ENCODE measurements at regions not wholly inside any gene's neighbourhood (a gene's known extent, or its start where the extent isn't known, plus 50 kb on each side); places are given as distances from the start of the nearest gene placed in this dataset.

DNA sequence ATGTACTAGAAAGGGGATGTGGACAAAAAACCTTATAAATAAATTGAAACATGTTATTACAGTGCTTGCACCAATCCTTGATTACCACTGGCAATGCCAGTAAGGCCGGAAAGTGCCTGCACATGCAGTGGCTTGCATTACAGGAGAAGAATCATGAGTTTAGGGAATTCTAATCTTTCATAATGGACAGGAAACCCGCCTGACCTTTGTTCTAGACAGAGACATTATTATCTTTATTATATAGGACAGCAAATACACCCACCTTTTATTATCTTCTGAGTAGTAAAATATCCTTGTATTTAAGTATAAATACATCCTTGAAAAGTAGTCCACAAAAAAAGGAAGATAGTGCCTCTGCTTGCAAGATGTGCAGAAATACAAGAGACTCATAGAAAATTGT lies 379.9 kb upstream of the LCORL start:
- DNase-seq = no peak

DNA sequence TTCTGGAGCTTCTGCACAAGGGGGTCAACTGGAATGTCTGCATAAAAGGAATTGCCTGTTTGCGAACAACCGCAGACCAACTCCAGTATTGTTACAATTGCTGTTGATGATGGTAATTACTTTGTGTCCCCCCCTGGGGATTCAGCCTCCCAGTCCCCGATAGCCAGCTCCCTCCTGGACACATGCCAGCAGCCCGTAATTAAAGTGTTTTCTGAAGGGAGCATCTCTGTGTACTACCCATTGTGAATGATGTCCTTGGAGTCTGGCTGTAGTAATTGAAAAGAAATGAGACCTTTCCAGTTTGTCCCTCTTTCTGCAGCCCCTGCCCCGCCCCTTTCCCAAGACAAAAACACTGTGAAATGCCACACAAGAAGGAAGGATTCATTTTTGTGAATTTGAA lies 377.1 kb upstream of the LCORL start:
- no peak for DNase-seq

DNA sequence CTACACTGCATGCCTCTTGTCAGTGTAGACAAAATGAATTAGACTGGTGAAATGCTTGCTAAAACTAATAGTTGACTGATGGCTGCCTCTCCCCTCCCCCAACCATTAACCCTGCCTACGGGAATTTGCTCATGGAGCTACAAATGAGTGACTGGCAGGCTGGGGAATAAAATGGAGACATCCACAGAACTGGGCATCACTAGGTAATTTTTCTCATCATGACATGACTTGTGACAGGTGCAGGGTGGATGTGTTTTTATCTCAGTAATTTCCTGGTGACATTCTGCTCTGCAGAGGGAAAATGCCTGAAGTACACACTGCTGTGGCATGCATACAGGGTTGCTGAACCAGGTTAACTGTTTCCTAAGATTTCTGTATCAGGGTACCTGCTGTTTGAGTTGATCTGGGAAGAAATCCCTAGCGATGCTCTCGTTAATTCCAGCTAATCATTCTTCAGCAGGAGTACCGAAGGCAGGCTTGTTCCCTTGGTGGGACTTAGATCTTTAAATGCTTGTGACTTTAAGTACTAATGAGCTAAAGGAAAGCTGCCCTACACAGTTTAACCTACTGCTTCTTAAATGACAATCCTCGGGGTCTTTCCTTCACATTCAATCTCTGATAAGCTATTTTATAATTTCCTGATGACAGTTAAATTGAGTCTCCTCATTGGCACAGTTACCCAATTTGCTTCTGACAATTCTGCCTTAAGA lies 376.3 kb upstream of the LCORL start:
- DNase-seq = no peak

DNA sequence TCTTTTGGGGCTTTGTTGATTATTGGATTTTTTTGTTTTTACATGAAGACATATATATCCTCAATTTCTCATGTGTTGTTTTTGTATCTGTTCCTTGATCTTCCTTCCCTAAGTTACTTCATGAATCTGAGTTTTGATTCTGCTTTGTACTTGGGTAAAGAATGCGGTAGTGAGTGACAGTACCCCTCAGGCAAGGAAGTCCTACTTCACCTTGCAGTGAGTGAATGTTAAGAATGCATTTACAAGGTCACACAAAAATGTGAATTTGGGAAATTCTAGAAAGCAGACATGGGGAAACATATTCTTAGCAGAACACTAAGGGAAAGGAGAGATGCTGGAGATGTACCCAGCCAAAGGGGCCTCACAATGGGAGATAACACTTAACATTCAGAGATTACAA lies 373.1 kb upstream of the LCORL start:
- no peak for DNase-seq

DNA sequence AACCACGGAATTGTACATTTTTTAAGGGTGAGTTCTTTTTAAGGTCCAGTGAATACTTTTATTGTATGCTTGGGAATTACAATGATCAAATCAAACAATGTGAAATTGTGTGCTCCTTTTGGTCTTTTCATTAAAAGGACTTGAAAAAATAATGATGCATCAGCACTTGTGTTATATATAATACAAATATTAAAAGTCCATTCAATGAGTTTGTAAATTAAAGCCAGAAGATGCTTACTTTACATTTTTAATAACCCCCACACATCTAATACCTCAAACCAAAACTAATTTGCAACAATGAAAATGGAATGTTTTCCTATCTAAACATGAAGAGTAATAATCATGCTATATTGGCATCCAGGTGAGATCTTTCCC lies 369.8 kb upstream of the LCORL start:
- DNase-seq = no peak

DNA sequence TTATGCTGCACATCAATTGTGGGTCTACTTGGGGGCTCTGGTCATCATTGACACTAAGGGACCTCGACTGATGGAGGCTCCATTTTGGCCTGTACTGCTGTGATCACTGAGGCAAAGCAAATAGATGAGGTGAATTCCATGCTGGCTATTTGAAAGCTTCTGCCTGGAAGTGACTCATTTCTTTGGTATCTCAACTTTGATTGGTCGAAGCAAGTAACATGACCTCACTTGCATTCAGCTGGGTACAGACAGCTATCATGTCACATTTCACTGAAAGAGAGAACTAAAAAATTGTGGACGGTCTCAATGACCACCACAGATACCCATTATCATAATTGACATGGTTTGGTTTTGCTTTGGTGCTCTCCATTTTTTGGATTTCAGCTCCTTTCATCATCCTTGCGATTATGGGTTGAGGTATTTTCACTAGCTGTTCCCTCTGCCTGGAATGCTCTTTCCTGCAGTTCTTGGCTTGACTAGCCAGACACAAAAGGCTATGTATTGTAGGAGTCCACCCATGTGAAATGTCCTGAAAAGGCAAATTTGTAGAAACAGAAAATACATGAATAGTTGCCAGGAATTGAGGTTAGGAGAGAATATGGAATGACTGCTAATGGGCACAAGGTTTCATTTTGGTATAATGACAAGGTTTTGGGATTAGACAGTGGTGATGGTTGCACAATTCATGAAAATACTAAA lies 369.2 kb upstream of the LCORL start:
- no peak for DNase-seq

DNA sequence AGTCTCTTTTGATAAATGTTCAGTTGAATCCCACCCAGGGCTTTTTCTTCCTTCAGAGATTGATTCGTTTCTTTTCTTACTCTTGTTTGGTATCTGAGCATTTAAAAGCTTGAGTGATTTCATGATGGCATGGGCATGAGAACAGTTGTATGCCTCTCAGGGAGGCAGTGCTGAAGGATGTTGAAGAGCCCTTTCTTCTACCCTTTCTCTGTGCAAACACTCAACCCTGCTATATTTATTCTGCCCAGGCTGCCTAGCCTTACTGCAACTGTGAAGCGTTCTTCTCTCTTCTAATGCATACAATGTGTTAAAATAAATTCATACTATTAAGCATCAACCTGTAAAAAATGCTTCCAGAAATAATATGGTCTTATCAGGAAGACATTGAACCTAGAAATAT lies 367.6 kb upstream of the LCORL start:
- DNase-seq = no peak

DNA sequence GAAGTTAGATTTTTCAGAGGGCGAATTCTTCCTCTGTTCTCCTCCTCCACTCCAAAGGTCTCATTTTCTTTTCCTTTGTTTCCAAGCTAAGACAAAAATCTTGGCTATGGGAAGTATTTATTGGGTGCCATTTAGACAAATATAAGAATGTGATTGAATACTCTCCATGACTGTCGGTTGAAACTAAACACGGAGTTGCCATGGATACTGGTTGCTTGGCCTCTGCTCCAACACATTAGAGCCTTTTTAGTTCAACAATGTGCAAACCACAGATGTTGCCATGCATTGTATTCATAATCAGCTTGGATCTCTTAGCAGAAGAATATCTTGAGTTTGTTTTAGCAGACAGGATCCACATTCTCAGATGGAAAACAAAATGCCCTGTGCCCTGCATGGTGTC lies 366.5 kb upstream of the LCORL start:
- DNase-seq = no peak

DNA sequence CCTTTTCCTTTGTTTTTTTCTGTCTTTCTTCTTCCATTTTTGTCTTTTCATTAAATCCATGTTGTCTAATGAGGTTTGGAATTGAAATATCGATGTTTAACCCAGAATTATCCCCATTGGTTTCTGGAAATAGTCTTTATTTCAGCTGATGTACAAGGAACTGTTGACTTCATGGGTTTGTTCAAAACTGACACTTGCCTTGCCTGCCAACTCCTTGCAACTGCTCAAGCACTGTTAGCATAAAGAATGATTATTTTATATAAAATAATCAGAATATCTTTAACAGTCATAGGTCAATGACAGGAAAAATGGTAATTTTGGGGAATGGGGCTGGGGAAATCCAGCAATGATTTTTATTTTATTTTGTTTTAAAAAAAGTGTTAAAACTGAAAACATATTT lies 359.6 kb upstream of the LCORL start:
- no peak for DNase-seq

DNA sequence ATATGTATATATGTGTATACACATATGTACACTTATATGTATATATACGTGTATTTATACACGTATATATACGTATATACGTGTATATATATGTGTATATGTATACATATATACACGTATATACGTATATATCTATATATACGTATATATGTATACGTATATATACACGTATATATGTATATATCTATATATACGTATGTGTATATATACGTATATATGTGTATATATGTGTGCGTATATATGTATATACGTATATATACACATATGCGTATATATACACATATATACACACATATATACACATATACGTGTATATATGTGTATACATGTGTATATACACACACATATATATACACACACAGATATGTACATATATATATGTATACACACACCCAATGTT lies 348.0 kb upstream of the LCORL start:
- DNase-seq = no peak

DNA sequence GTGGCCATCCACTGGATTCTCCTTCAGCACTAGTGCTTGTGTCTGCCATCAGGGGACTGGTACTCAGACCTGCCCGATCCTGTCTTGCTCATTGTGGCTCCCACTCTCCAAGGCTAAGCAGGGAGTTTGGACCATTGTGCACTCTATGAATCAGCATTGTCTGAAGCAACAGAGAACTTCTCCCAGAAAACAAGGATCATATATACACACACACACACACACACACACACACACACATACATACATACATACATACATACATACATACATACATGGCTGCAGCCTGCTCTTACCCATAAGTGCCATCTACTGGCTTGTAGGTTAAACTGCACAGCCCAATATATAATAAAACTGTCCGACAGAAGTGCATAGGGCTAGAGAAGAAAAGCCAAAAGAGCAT lies 345.3 kb upstream of the LCORL start:
- DNase-seq = no peak

DNA sequence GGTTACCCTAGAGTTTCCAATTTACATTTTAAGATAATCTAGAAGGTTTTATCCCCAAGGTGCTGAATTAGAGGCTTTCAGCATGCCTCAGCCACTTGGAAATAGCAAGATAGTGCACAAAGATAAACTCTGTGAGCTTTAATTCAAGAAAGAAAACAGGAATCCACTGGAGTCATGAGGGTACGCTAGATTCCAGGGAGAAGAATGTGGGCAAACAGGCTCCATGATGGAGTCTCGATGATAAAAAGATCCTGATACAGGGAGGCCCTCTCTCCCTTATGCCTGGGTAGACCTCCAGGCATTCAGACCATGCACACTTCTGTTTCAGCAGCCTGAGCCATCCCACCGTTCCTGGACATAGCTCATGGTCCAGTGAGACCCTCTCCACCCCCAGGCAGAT lies 344.6 kb upstream of the LCORL start:
- no peak for DNase-seq

DNA sequence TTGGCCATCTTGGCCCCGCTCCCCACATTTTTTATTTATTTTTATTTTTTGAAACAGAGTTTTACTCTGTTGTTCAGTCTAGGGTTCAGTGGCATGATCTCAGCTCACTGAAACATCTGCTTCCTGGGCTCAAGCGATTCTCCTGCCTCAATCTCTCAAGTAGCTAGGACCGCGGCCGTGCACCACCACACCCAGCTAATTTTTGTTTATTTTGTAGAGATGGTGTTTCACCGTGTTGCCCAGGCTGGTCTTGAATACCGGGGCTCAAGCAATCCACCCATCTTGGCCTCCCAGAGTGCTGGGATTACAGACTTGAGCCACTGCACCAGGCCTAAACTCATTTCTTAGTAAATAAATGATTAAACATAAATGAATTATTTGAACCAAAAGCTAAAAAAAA lies 322.0 kb upstream of the LCORL start:
- DNase-seq = no peak

DNA sequence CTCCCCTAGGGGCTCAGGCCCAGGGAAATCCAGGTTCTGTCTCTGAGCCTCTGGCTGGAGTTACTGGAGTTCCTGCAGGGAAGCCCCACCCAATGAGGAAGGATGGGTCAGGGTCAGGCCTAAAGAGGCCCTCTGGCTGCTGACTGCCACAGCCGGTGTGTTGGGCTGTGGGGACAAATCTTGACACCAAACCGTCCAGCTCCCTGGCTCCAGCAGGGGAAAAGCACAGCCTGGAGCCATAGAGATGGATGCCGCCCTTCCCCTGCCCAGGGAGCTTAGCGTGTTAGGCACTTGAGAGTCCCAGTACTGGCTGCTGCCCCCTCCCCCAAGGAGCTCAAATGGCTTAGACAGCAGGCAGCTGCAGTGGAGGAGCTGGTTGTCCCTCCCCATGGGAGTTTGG lies 321.3 kb upstream of the LCORL start:
- no peak for DNase-seq

DNA sequence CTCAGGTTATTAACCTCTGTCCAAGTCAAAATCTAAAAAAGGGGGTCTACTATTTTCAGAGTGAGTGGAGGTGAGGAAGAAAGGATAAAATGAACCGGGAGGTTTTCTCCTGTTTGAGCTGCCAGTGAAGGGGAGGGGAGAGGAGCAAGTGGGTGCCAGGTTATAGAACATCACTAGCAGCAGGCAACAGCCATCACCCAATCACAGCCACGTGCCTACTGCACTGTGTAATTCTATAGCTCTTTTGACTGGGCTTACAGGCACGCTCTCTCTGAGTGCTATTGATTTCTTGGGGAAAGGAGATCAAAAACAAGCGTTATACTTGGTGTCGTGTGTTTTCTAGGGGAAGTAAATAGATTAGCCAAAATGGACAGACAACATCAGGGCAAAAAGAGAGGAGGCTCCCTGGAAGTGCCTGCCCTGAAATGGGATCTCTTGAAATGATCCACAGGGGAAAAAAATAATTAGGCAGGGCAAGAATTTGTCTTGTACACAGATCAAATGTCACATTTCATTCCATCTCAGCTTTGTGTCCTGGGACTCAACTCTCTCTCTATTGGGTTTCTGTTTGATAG lies 300.5 kb upstream of the LCORL start:
- DNase-seq = no peak

DNA sequence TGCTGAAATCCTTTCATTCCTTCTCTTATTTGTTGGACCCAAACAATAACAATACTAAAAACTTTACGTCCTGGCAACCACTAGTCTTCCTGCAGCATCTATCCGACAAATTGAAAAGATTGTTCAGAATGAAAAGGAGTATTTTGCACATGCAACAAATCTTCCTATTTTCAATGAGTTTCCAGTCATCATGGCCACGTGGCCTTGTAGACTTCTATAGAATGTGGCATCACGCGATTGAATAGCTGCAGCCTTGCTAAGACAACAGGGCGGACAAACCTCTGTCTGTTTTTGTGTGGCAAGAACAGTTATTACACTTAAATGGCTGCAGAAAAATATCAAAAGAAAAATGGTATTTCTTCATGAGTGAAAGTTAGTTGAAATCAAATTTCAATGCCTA lies 297.9 kb upstream of the LCORL start:
- no peak for DNase-seq

DNA sequence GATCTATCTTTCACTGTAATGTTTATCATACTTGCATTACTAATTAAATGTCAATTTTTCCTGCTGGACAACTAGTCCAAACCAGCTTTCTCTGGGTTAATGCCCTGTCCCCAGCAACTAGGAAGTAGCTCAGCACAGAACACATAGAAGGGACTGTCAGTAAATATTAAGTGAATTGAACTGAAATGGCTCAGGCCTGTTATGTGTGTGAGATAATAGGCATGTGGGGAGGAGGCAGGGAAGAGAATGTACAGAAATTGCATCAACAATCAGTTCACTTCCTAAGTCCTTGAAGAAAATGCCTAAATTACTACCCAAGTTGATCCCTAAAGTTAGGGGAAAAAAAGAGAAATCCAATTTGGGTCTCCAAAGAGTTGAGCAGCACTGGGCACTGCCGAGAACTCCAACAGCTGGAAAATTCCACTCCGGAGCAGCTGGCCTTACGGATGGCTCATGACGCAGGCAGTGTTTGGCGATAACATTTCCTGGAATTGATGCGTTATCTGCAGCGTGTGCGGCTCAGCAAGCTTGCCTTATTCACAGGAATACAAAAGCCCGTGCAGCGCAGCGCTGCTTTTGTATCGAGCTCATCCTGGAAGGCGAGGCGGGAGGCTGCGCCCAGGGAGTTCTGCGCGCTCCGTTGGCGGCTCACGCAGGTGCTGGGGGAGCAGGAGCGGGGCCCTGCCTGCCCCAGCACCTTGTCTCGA lies 297.3 kb upstream of the LCORL start:
- DNase-seq = no peak

DNA sequence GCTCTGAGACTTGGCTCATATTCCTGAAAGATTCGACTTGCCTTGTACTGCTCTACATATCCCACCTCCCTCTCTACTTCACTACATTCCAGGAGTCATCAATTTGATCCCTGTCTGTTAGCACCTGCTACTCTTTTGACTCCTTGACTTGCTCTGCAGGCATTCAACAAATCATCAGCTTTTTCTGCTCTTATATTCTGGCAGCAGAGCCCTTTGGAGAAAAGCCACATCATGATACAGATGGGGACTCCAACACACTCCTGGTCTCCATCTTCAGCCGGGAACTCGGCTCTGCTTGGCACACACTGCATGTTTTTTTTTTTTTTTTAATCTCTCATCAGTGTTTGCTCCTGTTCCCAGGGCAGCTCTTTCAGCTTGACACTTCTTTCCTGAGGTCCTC lies 293.2 kb upstream of the LCORL start:
- DNase-seq = no peak

DNA sequence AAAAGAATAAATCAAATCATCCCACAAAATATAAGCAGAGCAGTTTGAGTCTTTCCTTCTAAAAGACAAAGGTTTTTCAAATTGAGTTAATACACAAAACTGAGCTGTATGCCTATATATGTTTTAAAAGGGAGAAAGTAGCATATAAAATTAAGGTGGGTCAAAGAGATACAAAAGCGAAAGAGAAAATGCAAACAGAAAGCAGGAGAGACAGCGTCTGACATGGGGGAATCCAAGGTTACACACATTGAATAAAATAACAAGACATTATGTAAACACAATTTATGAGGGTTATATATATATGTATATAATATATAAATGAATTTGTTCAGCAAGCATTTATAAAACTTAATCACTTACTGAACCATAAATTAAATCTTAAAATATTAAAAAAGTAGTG lies 276.1 kb upstream of the LCORL start:
- DNase-seq = no peak

DNA sequence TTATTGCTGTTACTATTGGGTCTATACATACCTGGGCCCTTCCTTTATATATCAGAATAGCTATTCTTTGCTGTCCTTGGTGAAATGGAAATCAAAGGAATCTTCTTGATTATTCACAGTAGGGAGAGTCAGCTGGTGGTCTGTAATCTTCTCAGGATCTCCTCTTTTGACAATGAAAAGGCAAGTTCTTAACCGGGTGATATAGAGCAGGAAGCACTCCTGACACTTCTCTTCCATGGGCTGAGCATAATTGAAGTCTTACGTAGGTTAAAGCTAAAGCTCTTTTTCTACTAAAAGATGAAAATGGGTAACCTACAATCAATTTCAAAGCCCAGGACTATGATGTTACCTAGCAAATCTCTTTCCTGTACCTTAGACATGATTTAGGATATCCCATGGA lies 274.9 kb upstream of the LCORL start:
- no peak for DNase-seq

DNA sequence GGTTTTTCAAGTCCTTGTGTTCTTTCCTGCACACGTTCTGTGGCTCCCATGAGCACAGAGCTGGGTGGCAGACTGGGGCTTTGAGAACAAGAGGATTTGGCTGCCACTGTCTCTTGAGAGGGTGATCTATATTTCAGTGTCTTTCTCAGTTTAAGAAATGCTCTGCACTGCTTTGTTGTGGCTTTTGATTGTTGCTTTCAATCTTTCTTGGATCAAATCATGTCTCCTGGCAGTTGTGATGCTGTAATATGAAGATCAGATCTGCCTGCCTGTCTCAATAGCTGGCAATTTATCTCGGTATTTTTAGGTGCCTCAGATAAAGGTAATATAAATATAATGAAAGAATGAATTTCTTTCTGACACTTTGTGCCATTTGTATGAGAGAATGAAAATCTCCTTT lies 273.3 kb upstream of the LCORL start:
- DNase-seq = no peak

DNA sequence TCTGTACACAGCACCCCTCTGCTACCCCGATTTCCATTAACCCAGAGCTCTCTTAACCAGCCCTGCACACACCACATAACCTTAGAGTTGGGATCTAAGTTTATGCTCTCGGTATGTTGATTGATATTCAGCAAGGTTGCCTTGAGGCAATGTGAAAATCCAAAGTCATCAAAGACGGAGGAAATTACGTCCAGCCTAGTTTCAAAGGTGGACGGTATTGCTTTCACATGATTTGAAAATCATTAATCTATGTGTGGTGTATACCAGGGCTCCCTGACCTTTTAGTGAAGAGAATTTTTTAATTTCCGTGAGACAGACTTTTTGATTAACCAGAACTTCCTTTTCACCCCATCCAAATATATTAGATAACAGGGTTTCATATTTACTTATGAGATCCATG lies 272.5 kb upstream of the LCORL start:
- no peak for DNase-seq

DNA sequence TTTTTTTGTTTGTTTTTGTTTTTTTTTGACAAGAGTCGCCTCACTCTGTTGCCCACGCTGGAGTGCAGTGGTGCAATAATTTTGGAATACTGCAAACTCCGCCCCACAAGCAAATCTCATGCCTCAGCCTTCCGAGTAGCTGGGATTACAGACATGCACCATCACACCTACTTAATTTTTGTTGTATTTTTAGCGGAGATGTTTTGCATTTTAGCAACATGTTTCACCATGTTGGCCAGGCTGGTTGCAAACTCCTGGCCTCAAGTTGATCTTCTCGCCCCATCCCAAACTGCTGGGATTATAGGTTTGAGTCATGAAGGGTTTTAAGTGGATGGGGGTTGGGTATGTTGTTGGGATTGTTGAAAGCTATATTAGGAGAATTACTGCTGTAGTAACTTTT lies 270.9 kb upstream of the LCORL start:
- DNase-seq = no peak

DNA sequence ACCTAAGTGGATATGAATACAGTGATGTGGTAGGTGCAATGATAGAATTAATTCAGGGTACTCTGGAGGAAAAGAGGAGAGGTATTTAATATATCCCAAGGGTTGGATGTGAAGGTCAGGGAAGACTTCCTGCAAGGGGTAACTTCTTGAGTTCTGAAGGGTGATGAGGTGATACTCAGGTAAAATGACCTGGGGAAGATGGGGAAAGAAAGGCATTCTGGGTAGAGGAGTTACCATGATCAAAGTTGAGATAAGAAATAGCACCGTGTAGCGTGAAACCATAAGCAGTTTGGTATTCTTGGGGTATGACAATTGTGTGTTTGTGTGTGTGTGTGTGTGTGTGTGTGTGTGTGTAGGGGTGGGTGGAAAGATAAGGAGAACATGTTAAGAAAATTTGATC lies 270.4 kb upstream of the LCORL start:
- no peak for DNase-seq
